H1 (cell line): ENCODE measurements at regions not wholly inside any gene's neighbourhood (a gene's known extent, or its start where the extent isn't known, plus 50 kb on each side); places are given as distances from the start of the nearest gene placed in this dataset.

Experiments
- CTCF ChIA-PET: fragments of 300-600 bp; sonication (Branson Sonifier 250); formaldehyde crosslinking; loops from one replicate; lab custom pipeline; 2021; ENCODE audit not compliant: partially characterized antibody; lab: Charles Lee
- POLR2A ChIA-PET: fragments of 300-600 bp; sonication (Branson Sonifier 250); formaldehyde crosslinking; loops from one replicate; lab custom pipeline; 2021; ENCODE audit warnings: inconsistent platforms; ENCODE audit not compliant: partially characterized antibody; lab: Charles Lee
- DNase-seq, 2 experiments: peaks; one replicate each; pipeline versions ENCODE4 v3.0.0 to v3.0.0-alpha.2; 2010 to 2022; ENCODE audit warnings: low spot score in 2 of 2, low read depth in 1 of 2, mixed read lengths in 1 of 2
- FAIRE-seq: peaks from 2 replicates; lab custom pipeline; 2011; peaks lifted over from hg19 to GRCh38; lab: Jason Lieb, UNC
- H2AFZ ChIP-seq: 2 replicates; pipeline ENCODE4 v1.8.1; 2012; ENCODE audit warnings: low read length, inconsistent platforms
- H2AK5ac ChIP-seq: 2 replicates; pipeline ENCODE4 v1.6.1; 2013; ENCODE audit warnings: low read depth, low read length
- H2BK120ac ChIP-seq: replicated peaks from 2 replicates; pipeline ENCODE3; 2013; ENCODE audit warnings: low read depth, low read length, inconsistent platforms
- H2BK12ac ChIP-seq: 2 replicates; pipeline ENCODE4 v1.6.1; 2013; ENCODE audit warnings: low read depth, low read length
- H2BK15ac ChIP-seq: 2 replicates; pipeline ENCODE4 v1.6.1; 2013; ENCODE audit warnings: low read length
- H2BK20ac ChIP-seq: 2 replicates; pipeline ENCODE4 v1.6.1; 2013; ENCODE audit warnings: low read length
- H2BK5ac ChIP-seq: 2 replicates; pipeline ENCODE4 v1.6.1; 2013; ENCODE audit warnings: low read depth, low read length
- H3K14ac ChIP-seq: 2 replicates; pipeline ENCODE4 v1.6.1; 2013; ENCODE audit warnings: inconsistent platforms; ENCODE audit not compliant: insufficient read length
- H3K18ac ChIP-seq: 2 replicates; pipeline ENCODE4 v1.6.1; 2013; ENCODE audit warnings: low read length; ENCODE audit errors: extremely low read depth
- H3K23ac ChIP-seq: 2 replicates; pipeline ENCODE4 v1.6.1; 2013; ENCODE audit warnings: inconsistent platforms; ENCODE audit not compliant: insufficient read length
- H3K23me2 ChIP-seq: 2 replicates; pipeline ENCODE4 v1.6.1; 2013; ENCODE audit warnings: low read depth, low read length
- H3K27ac ChIP-seq: 2 replicates; pipeline ENCODE4 v1.6.1; 2011; ENCODE audit warnings: low read depth, low read length, inconsistent platforms
- H3K27me3 ChIP-seq, 4 experiments: replicated peaks in 1 of 4; 1 replicate in 1 of 4; 2 replicates in 3 of 4; pipeline versions ENCODE4 v1.6.1 to v1.8.1; 2011 to 2013; ENCODE audit warnings: low read length in 3 of 4, mild to moderate bottlenecking in 3 of 4, inconsistent platforms in 2 of 4, mixed read lengths in 2 of 4, moderate library complexity in 1 of 4; ENCODE audit not compliant: control insufficient read depth in 3 of 4, insufficient read depth in 3 of 4; ENCODE audit errors: extremely low read depth in 1 of 4
- H3K36me3 ChIP-seq, 4 experiments: 2 replicates each; pipeline versions ENCODE4 v1.6.1 to v1.8.1; 2011 to 2013; ENCODE audit warnings: mild to moderate bottlenecking in 4 of 4, low read length in 3 of 4, moderate library complexity in 2 of 4, control low read depth in 1 of 4, inconsistent platforms in 1 of 4; ENCODE audit not compliant: insufficient read depth in 4 of 4, control insufficient read depth in 2 of 4
- H3K4ac ChIP-seq: replicated peaks from 2 replicates; pipeline ENCODE3; 2013; ENCODE audit warnings: low read length, low read depth, mixed read lengths, inconsistent platforms; ENCODE audit not compliant: insufficient read length
- H3K4me1 ChIP-seq, 4 experiments: replicated peaks in 1 of 4; 1 replicate in 1 of 4; 2 replicates in 3 of 4; pipeline versions ENCODE4 v1.6.1 to v1.8.1; 2011 to 2013; ENCODE audit warnings: low read length in 3 of 4, inconsistent platforms in 2 of 4, mixed read lengths in 1 of 4; ENCODE audit not compliant: insufficient read depth in 4 of 4, control insufficient read depth in 3 of 4
- H3K4me2 ChIP-seq, 2 experiments: 2 replicates each; pipeline versions ENCODE4 v1.6.1 to v1.8.1; 2011 to 2013; ENCODE audit warnings: low read depth in 2 of 2, low read length in 2 of 2, control low read depth in 1 of 2, inconsistent platforms in 1 of 2, mild to moderate bottlenecking in 1 of 2; ENCODE audit not compliant: insufficient read depth in 1 of 2
- H3K4me3 ChIP-seq, 4 experiments: fragments of 200-600, 300-600 bp in 1 of 4; sonication (generic), shearing (Covaris generic), sonication (Bioruptor Twin) in 1 of 4; 2 replicates each; pipeline versions ENCODE4 v1.5.1 to v1.8.1; 2011 to 2016; ENCODE audit warnings: low read length in 4 of 4, low read depth in 3 of 4, control low read depth in 2 of 4, inconsistent platforms in 2 of 4, mild to moderate bottlenecking in 2 of 4, mixed read lengths in 1 of 4, moderate library complexity in 1 of 4; ENCODE audit not compliant: insufficient read depth in 2 of 4; ENCODE audit errors: extremely low read depth in 1 of 4
- H3K56ac ChIP-seq: replicated peaks from 2 replicates; pipeline ENCODE3; 2013; ENCODE audit warnings: low read depth, mild to moderate bottlenecking, mixed read lengths, low read length, inconsistent platforms; ENCODE audit not compliant: insufficient read length
- H3K79me1 ChIP-seq: 2 replicates; pipeline ENCODE4 v1.6.1; 2013; ENCODE audit warnings: low read depth, low read length, control low read depth
- H3K79me2 ChIP-seq, 2 experiments: 2 replicates each; pipeline versions ENCODE4 v1.6.1 to v1.8.1; 2012 to 2013; ENCODE audit warnings: low read length in 2 of 2, mild to moderate bottlenecking in 2 of 2, inconsistent platforms in 1 of 2; ENCODE audit not compliant: insufficient read depth in 2 of 2, control insufficient read depth in 1 of 2
- H3K9ac ChIP-seq, 4 experiments: replicated peaks in 1 of 4; 1 replicate in 1 of 4; 2 replicates in 3 of 4; pipeline versions ENCODE4 v1.6.1 to v1.8.1; 2011 to 2013; ENCODE audit warnings: low read depth in 3 of 4, low read length in 3 of 4, control low read depth in 2 of 4, mild to moderate bottlenecking in 2 of 4, moderate library complexity in 2 of 4, inconsistent platforms in 1 of 4; ENCODE audit errors: extremely low read depth in 1 of 4
- H3K9me3 ChIP-seq, 2 experiments: 2 replicates each; pipeline versions ENCODE4 v1.6.1 to v1.8.1; 2012 to 2013; ENCODE audit warnings: mild to moderate bottlenecking in 2 of 2, moderate library complexity in 2 of 2, control low read depth in 1 of 2, inconsistent platforms in 1 of 2, low read depth in 1 of 2, low read length in 1 of 2, mixed read lengths in 1 of 2; ENCODE audit not compliant: insufficient read depth in 2 of 2
- H4K20me1 ChIP-seq, 2 experiments: replicated peaks in 1 of 2; 2 replicates each; pipeline versions ENCODE3 to v1.8.1; 2011 to 2013; ENCODE audit warnings: inconsistent platforms in 2 of 2, low read length in 2 of 2, mild to moderate bottlenecking in 1 of 2; ENCODE audit not compliant: insufficient read depth in 2 of 2, control insufficient read depth in 1 of 2
- H4K5ac ChIP-seq: 2 replicates; pipeline ENCODE4 v1.6.1; 2013; ENCODE audit warnings: low read length, low read depth, mixed read lengths, inconsistent platforms; ENCODE audit not compliant: insufficient read length
- H4K8ac ChIP-seq: 2 replicates; pipeline ENCODE4 v1.8.0; 2013; ENCODE audit warnings: mild to moderate bottlenecking, moderate library complexity, low read length, inconsistent platforms; ENCODE audit not compliant: insufficient read depth; ENCODE audit errors: extremely low read depth
- H4K91ac ChIP-seq: replicated peaks from 2 replicates; pipeline ENCODE3; 2013; ENCODE audit warnings: low read length, mixed read lengths, inconsistent platforms; ENCODE audit not compliant: insufficient read length
- BACH1 ChIP-seq: IDR thresholded peaks from 2 replicates; pipeline ENCODE4 v1.6.1; 2012; ENCODE audit warnings: low read length, improper control_type of control experiment
- CBX5 ChIP-seq: fragments of 300-800, 300-1000 bp; sonication (generic); IDR thresholded peaks from 2 replicates; pipeline ENCODE4 v1.7.1; 2016; ENCODE audit warnings: antibody characterized with exemption, low read length, low read depth
- CHD1 ChIP-seq: IDR thresholded peaks from 2 replicates; pipeline ENCODE4 v1.6.1; 2012; ENCODE audit warnings: low read depth, low read length, improper control_type of control experiment
- CTBP2 ChIP-seq: IDR thresholded peaks from 2 replicates; pipeline ENCODE4 v1.7.0; 2011; ENCODE audit warnings: borderline replicate concordance, mild to moderate bottlenecking, moderate library complexity, mixed read lengths, low read length; ENCODE audit not compliant: insufficient read depth, insufficient read length
- EGR1 ChIP-seq: IDR thresholded peaks from 2 replicates; pipeline ENCODE4 v1.6.1; 2011; ENCODE audit warnings: low read depth, low read length, borderline replicate concordance
- GTF2F1 ChIP-seq: IDR thresholded peaks from 2 replicates; pipeline ENCODE4 v1.6.1; 2012; ENCODE audit warnings: low read depth, low read length, improper control_type of control experiment, borderline replicate concordance
- POLR2A ChIP-seq, 2 experiments: IDR thresholded peaks; 1 replicate in 1 of 2; 2 replicates in 1 of 2; pipeline ENCODE4 v1.6.1; 2011; ENCODE audit warnings: low read depth in 2 of 2, low read length in 2 of 2, mild to moderate bottlenecking in 2 of 2; ENCODE audit errors: control extremely low read depth in 1 of 2
- RAD21 ChIP-seq, 2 experiments: IDR thresholded peaks in 1 of 2; conservative IDR thresholded peaks in 1 of 2; 2 replicates each; pipeline ENCODE4 v1.6.1; 2011; ENCODE audit warnings: low read depth in 2 of 2, low read length in 2 of 2, improper control_type of control experiment in 1 of 2, inconsistent platforms in 1 of 2, mild to moderate bottlenecking in 1 of 2, moderate library complexity in 1 of 2
- RBBP5 ChIP-seq: IDR thresholded peaks from 2 replicates; pipeline ENCODE4 v1.7.1; 2012; ENCODE audit warnings: low read depth, mild to moderate bottlenecking, inconsistent platforms, low read length, moderate library complexity, borderline replicate concordance
- RXRA ChIP-seq: IDR thresholded peaks from 2 replicates; pipeline ENCODE4 v1.6.1; 2011; ENCODE audit warnings: low read depth, mild to moderate bottlenecking, low read length, moderate library complexity; ENCODE audit not compliant: insufficient read depth
- SIN3A ChIP-seq, 2 experiments: IDR thresholded peaks in 1 of 2; conservative IDR thresholded peaks in 1 of 2; 2 replicates each; pipeline ENCODE4 v1.6.1; 2011 to 2012; ENCODE audit warnings: low read length in 2 of 2, improper control_type of control experiment in 1 of 2, low read depth in 1 of 2, mild to moderate bottlenecking in 1 of 2
- SP4 ChIP-seq: IDR thresholded peaks from 2 replicates; pipeline ENCODE4 v1.6.1; 2012; ENCODE audit warnings: low read length, inconsistent platforms
- SRF ChIP-seq: IDR thresholded peaks from 2 replicates; pipeline ENCODE4 v1.6.1; 2011; ENCODE audit warnings: mild to moderate bottlenecking, low read depth, low read length, moderate library complexity
- YY1 ChIP-seq: IDR thresholded peaks from 2 replicates; pipeline ENCODE4 v1.6.1; 2011; ENCODE audit warnings: low read depth, mild to moderate bottlenecking, low read length
- WGBS, 2 experiments: shearing (Covaris generic) in 1 of 2; methylation state at CpG; one replicate each; pipeline versions ENCODE4 v1.1.6 to v1.1.7; 2013 to 2015; ENCODE audit warnings: low lambda C conversion rate in 2 of 2, mixed read lengths in 2 of 2, inconsistent platforms in 1 of 2, low coverage in 1 of 2, missing lambda C conversion rate in 1 of 2; ENCODE audit not compliant: insufficient replicate concordance in 2 of 2, insufficient coverage in 1 of 2, insufficient read length in 1 of 2; ENCODE audit errors: extremely low coverage in 1 of 2, missing lambda C conversion rate in 1 of 2; 5-methylcytosine and 5-hydroxymethylcytosine counted together
- TF ChIP-seq, protein P1 (sequence below): IDR thresholded peaks from 2 replicates; pipeline ENCODE4 v1.6.1; 2012; ENCODE audit warnings: inconsistent platforms

DNA sequence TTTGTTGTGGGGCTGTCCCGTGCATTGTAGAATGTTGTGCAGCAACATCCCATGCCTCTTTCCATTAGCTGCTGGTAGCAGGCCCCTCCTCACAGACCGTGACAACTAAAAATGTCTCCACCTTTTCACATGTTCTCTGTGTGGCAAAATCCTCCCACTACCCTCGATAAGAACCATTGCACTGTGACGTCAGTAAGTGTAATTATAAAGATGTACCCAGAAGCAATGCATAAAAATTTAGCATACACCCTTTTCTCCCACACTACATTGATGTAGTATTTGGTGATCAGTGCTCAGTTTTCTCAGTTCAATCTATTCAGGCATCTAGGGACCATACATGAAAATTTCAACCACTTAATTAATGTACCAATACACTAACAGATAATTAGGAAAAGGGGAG, 389.9 kb downstream of the DOK5 start:
- FAIRE-seq: no peak

More for the DNA sequence above, 389.9 kb downstream of the DOK5 start:
- Histone ChIP-seq H3K9ac (no peak overlapping the region), H3K56ac (no peak overlapping the region), H4K5ac (no peak overlapping the region), H2BK5ac (no peak overlapping the region), H3K4me3 (no peak overlapping the region), H3K4me2 (no peak overlapping the region), H3K4me1 (no peaks in the 10 kb centered on the region), H3K79me2 (no peaks in the 10 kb centered on the region), H3K27me3 (no peaks in the 10 kb centered on the region), H2BK15ac (no peak overlapping the region), H4K20me1 (no peaks in the 10 kb centered on the region), H2AFZ (no peak overlapping the region), H2BK20ac (no peak overlapping the region), H2AK5ac (no peak overlapping the region), H3K18ac (no peak overlapping the region), H4K8ac (no peak overlapping the region), H4K91ac (no peak overlapping the region), H2BK120ac (no peak overlapping the region), H3K9me3 (no peaks in the 10 kb centered on the region), H3K23me2 (no peaks in the 10 kb centered on the region), H2BK12ac (no peak overlapping the region)
- CTCF ChIA-PET: no interaction called here
- POLR2A ChIA-PET: no interaction called here
- no peak for DNase-seq
- 87% methylated on average over 4 of the region's 4 CpGs; no CpG with 5 or more reads in 1 of the 2 experiments for WGBS, 2 experiments
- TF ChIP-seq POLR2A (IDR thresholded peaks at IDR 0.05; ENCODE audit: control extremely low read depth in 1 of 2, low read depth in 2 of 2, low read length in 2 of 2) (no peak), RXRA (no peak), YY1 (no peak), CTBP2 (no peak), CHD1 (no peak), GTF2F1 (no peak), SP4 (no peak), SIN3A (conservative IDR thresholded peaks at IDR 0.05 in 1 of 2, IDR thresholded peaks at IDR 0.05 in 1 of 2; ENCODE audit: low read depth in 1 of 2, low read length in 2 of 2) (no peak), EGR1 (no peak), SRF (no peak), RAD21 (IDR thresholded peaks at IDR 0.05 in 1 of 2, conservative IDR thresholded peaks at IDR 0.05 in 1 of 2; ENCODE audit: low read depth in 2 of 2, low read length in 2 of 2) (no peak), BACH1 (no peak), RBBP5 (no peak), CBX5 (no peak)
- TF ChIP-seq, protein P1, sequence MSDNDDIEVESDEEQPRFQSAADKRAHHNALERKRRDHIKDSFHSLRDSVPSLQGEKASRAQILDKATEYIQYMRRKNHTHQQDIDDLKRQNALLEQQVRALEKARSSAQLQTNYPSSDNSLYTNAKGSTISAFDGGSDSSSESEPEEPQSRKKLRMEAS: no peak
- TF ChIP-seq, all 59 proteins: peak for 0
- Histone ChIP-seq H3K14ac (no peak overlapping the region), H3K36me3 (no peaks in the 10 kb centered on the region), H3K79me1 (no peaks in the 10 kb centered on the region), H3K27ac (no peak overlapping the region), H3K4ac (no peak overlapping the region), H3K23ac (no peak overlapping the region)
